ENCODE measurements at regions not wholly inside any gene's neighbourhood (a gene's known extent, or its start where the extent isn't known, plus 50 kb on each side); places are given as distances from the start of the nearest gene placed in this dataset.

GRCh38 chr11:23953951-23954710 is 542.7 kb upstream of the LUZP2 start:
- DNase-seq (ENCODE audit: low read depth): no peak
- H3K4me2 ChIP-seq (ENCODE audit: low read length): no peak overlapping the region
- no peaks in the 10 kb centered on the region for H3K9me3 Mint-ChIP-seq (ENCODE audit: unreplicated experiment)
- no peak overlapping the region for H3K27ac Mint-ChIP-seq (ENCODE audit: unreplicated experiment)
- no peak overlapping the region for H3K27ac ChIP-seq (ENCODE audit: low read depth, low read length)
- peaks cover 5% of the 10 kb centered on the region for H3K4me1 ChIP-seq (ENCODE audit: insufficient read depth, low read length)
- H3K36me3 Mint-ChIP-seq (ENCODE audit: low read depth, unreplicated experiment): no peaks in the 10 kb centered on the region
- H3K27me3 Mint-ChIP-seq (ENCODE audit: low read depth, unreplicated experiment): no peaks in the 10 kb centered on the region
- H3K36me3 ChIP-seq (ENCODE audit: insufficient read depth, low read length): no peaks in the 10 kb centered on the region
- H2AFZ ChIP-seq (ENCODE audit: low read depth, low read length): no peak overlapping the region
- TF ChIP-seq EZH2 (IDR thresholded peaks at IDR 0.05; ENCODE audit: insufficient read depth, low read length) (no peak), CTCF (IDR thresholded peaks at IDR 0.05; ENCODE audit: insufficient read depth, low read depth, low read length) (no peak)
- no peak overlapping the region for H3K4me3 ChIP-seq (ENCODE audit: insufficient read depth, low read depth, low read length)
- no peak overlapping the region for H3K4me3 Mint-ChIP-seq (ENCODE audit: unreplicated experiment)
- no peaks in the 10 kb centered on the region for H3K27me3 ChIP-seq (ENCODE audit: insufficient read depth, low read length)
- peaks cover 3% of the 10 kb centered on the region for H3K4me1 Mint-ChIP-seq (ENCODE audit: low read depth, unreplicated experiment)
- no peaks in the 10 kb centered on the region for H4K20me1 ChIP-seq (ENCODE audit: insufficient read depth, low read length)
- no peaks in the 10 kb centered on the region for H3K9me3 ChIP-seq (ENCODE audit: insufficient read depth, low read depth, low read length)
- no peaks in the 10 kb centered on the region for H3K79me2 ChIP-seq (ENCODE audit: insufficient read depth, low read length)
- no peak overlapping the region for H3K9ac ChIP-seq (ENCODE audit: low read length)
- FAIRE-seq: no peak

GRCh38 chr11:23954730-23955129 is 542.1 kb upstream of the LUZP2 start:
- Histone ChIP-seq H3K4me1 (ENCODE audit: insufficient read depth, low read length) (peaks cover 6% of the 10 kb centered on the region), H3K79me2 (ENCODE audit: insufficient read depth, low read length) (no peaks in the 10 kb centered on the region), H3K9ac (ENCODE audit: low read length) (no peak overlapping the region), H3K9me3 (ENCODE audit: insufficient read depth, low read depth, low read length) (no peaks in the 10 kb centered on the region), H3K4me3 (ENCODE audit: insufficient read depth, low read depth, low read length) (no peak overlapping the region), H4K20me1 (ENCODE audit: insufficient read depth, low read length) (no peaks in the 10 kb centered on the region), H3K27ac (ENCODE audit: low read depth, low read length) (no peak overlapping the region), H3K27me3 (ENCODE audit: insufficient read depth, low read length) (no peaks in the 10 kb centered on the region), H3K36me3 (ENCODE audit: insufficient read depth, low read length) (no peaks in the 10 kb centered on the region), H2AFZ (ENCODE audit: low read depth, low read length) (no peak overlapping the region), H3K4me2 (ENCODE audit: low read length) (no peak overlapping the region)
- peaks cover under 1% of the 10 kb centered on the region for H3K9me3 Mint-ChIP-seq (ENCODE audit: unreplicated experiment)
- FAIRE-seq: no peak
- DNase-seq (ENCODE audit: low read depth): no peak
- no peaks in the 10 kb centered on the region for H3K27me3 Mint-ChIP-seq (ENCODE audit: low read depth, unreplicated experiment)
- TF ChIP-seq CTCF (IDR thresholded peaks at IDR 0.05; ENCODE audit: insufficient read depth, low read depth, low read length) (no peak), EZH2 (IDR thresholded peaks at IDR 0.05; ENCODE audit: insufficient read depth, low read length) (no peak)
- H3K4me3 Mint-ChIP-seq (ENCODE audit: unreplicated experiment): no peak overlapping the region
- H3K4me1 Mint-ChIP-seq (ENCODE audit: low read depth, unreplicated experiment): peaks cover 3% of the 10 kb centered on the region
- no peaks in the 10 kb centered on the region for H3K36me3 Mint-ChIP-seq (ENCODE audit: low read depth, unreplicated experiment)
- H3K27ac Mint-ChIP-seq (ENCODE audit: unreplicated experiment): no peak overlapping the region

DNA sequence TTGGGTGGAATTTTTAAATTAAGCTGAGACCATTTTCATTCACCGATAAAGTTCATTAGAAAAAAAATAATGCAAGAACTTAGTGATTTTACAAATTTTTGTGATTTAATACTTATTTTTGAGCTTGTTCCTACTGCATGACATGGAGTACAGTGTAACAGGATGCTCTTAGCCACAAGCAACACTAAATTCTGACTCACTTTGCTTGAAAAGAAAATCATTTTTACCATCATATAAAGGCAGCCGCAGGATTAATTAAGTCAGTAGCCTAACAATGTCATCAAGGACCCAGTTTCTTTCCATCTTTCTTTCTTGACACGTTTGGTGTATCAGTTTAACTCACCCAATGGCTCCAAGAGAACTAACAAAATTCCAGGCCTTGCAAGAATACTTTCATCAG is 540.3 kb upstream of the LUZP2 start:
- peak overlapping the region; percentile 4 for H3K27ac ChIP-seq (ENCODE audit: low read depth, low read length)
- no peaks in the 10 kb centered on the region for H3K27me3 ChIP-seq (ENCODE audit: insufficient read depth, low read length)
- DNase-seq (ENCODE audit: low read depth) (no peak), FAIRE-seq (no peak)
- no peak overlapping the region for H2AFZ ChIP-seq (ENCODE audit: low read depth, low read length)
- H3K4me3 ChIP-seq (ENCODE audit: insufficient read depth, low read depth, low read length): no peak overlapping the region
- H4K20me1 ChIP-seq (ENCODE audit: insufficient read depth, low read length): no peaks in the 10 kb centered on the region
- no peaks in the 10 kb centered on the region for H3K36me3 Mint-ChIP-seq (ENCODE audit: low read depth, unreplicated experiment)
- H3K4me2 ChIP-seq (ENCODE audit: low read length): no peak overlapping the region
- no peaks in the 10 kb centered on the region for H3K27me3 Mint-ChIP-seq (ENCODE audit: low read depth, unreplicated experiment)
- TF ChIP-seq EZH2 (IDR thresholded peaks at IDR 0.05; ENCODE audit: insufficient read depth, low read length) (no peak), CTCF (IDR thresholded peaks at IDR 0.05; ENCODE audit: insufficient read depth, low read depth, low read length) (no peak)
- H3K36me3 ChIP-seq (ENCODE audit: insufficient read depth, low read length): no peaks in the 10 kb centered on the region
- H3K9ac ChIP-seq (ENCODE audit: low read length): no peak overlapping the region
- no peak overlapping the region for H3K27ac Mint-ChIP-seq (ENCODE audit: unreplicated experiment)
- no peaks in the 10 kb centered on the region for H3K9me3 ChIP-seq (ENCODE audit: insufficient read depth, low read depth, low read length)
- H3K4me1 Mint-ChIP-seq (ENCODE audit: low read depth, unreplicated experiment): peaks cover 3% of the 10 kb centered on the region
- H3K79me2 ChIP-seq (ENCODE audit: insufficient read depth, low read length): no peaks in the 10 kb centered on the region
- H3K9me3 Mint-ChIP-seq (ENCODE audit: unreplicated experiment): peaks cover 1% of the 10 kb centered on the region
- no peak overlapping the region for H3K4me3 Mint-ChIP-seq (ENCODE audit: unreplicated experiment)
- H3K4me1 ChIP-seq (ENCODE audit: insufficient read depth, low read length): peaks cover 9% of the 10 kb centered on the region
